HepG2 (cell line): ENCODE measurements at regions not wholly inside any gene's neighbourhood (a gene's known extent, or its start where the extent isn't known, plus 50 kb on each side); places are given as distances from the start of the nearest gene placed in this dataset.

Source experiments
- CHCHD3 ChIP-seq: sonication (generic); formaldehyde crosslinking; IDR thresholded peaks from 2 replicates; pipeline ENCODE4 v1.8.0; 2022; ENCODE audit warnings: mild to moderate bottlenecking, missing genetic modification reagents, moderate library complexity
- EHMT2 ChIP-seq: fragments of 200-600 bp; sonication (generic); IDR thresholded peaks from 2 replicates; pipeline ENCODE4 v1.7.0; 2017; ENCODE audit warnings: antibody characterized with exemption, low read depth, low read length, borderline replicate concordance
- GABPA ChIP-seq, 2 experiments: IDR thresholded peaks; 2 replicates each; pipeline ENCODE4 v1.6.1; 2011 to 2016; ENCODE audit warnings: low read depth in 2 of 2, low read length in 1 of 2, missing biosample characterization in 1 of 2, missing genetic modification characterization in 1 of 2
- GATAD1 ChIP-seq: IDR thresholded peaks from 2 replicates; pipeline ENCODE4 v1.6.1; 2016; ENCODE audit warnings: missing genetic modification reagents, missing compliant biosample characterization
- GFI1 ChIP-seq: sonication (generic); formaldehyde crosslinking; IDR thresholded peaks from 2 replicates; pipeline ENCODE4 v1.5.0; 2020; ENCODE audit warnings: missing genetic modification reagents, mild to moderate bottlenecking, borderline replicate concordance
- IRF2 ChIP-seq: IDR thresholded peaks from 2 replicates; pipeline ENCODE4 v1.6.1; 2018; ENCODE audit warnings: missing genetic modification reagents, missing compliant biosample characterization
- KDM5B ChIP-seq: sonication (generic); formaldehyde crosslinking; IDR thresholded peaks from 2 replicates; pipeline ENCODE4 v1.4.0; 2020; ENCODE audit warnings: missing genetic modification reagents, mild to moderate bottlenecking, borderline replicate concordance
- MAFK ChIP-seq, 2 experiments: IDR thresholded peaks in 1 of 2; conservative IDR thresholded peaks in 1 of 2; 2 replicates each; pipeline ENCODE4 v1.6.1; 2011; ENCODE audit warnings: improper control_type of control experiment in 2 of 2, low read length in 2 of 2
- PPARG ChIP-seq: conservative IDR thresholded peaks from 2 replicates; pipeline ENCODE4 v1.6.1; 2016; ENCODE audit warnings: missing biosample characterization, missing genetic modification reagents
- RARG ChIP-seq: sonication (generic); formaldehyde crosslinking; IDR thresholded peaks from 2 replicates; pipeline ENCODE4 v1.4.0; 2020; ENCODE audit warnings: low read depth, mild to moderate bottlenecking, missing genetic modification reagents
- RCOR2 ChIP-seq: IDR thresholded peaks from 2 replicates; pipeline ENCODE4 v1.6.1; 2016; ENCODE audit warnings: missing biosample characterization, missing genetic modification reagents
- REPIN1 ChIP-seq: sonication (generic); formaldehyde crosslinking; IDR thresholded peaks from 2 replicates; pipeline ENCODE4 v1.8.0; 2022; ENCODE audit warnings: missing genetic modification reagents, low read depth, mild to moderate bottlenecking, borderline replicate concordance
- TAF1 ChIP-seq: sonication (generic); formaldehyde crosslinking; IDR thresholded peaks from 2 replicates; pipeline ENCODE4 v1.4.0; 2020; ENCODE audit warnings: missing genetic modification reagents
- TBL1XR1 ChIP-seq: fragments of 150-350 bp; IDR thresholded peaks from 2 replicates; pipeline ENCODE4 v1.6.1; 2014; ENCODE audit warnings: borderline replicate concordance, low read length; ENCODE audit not compliant: partially characterized antibody
- TBX3 ChIP-seq: fragments of 450-650 bp; IDR thresholded peaks from 2 replicates; pipeline ENCODE4 v1.6.1; 2017; ENCODE audit warnings: antibody characterized with exemption, mild to moderate bottlenecking, inconsistent platforms, borderline replicate concordance
- YEATS4 ChIP-seq: sonication (generic); formaldehyde crosslinking; IDR thresholded peaks from 2 replicates; pipeline ENCODE4 v1.4.0; 2020; ENCODE audit warnings: missing genetic modification reagents, borderline replicate concordance
- ZNF562 ChIP-seq: sonication (generic); formaldehyde crosslinking; IDR thresholded peaks from 2 replicates; pipeline ENCODE4 v1.8.0; 2022; ENCODE audit warnings: missing genetic modification reagents, borderline replicate concordance
- ZNF614 ChIP-seq: IDR thresholded peaks from 2 replicates; pipeline ENCODE4 v1.6.1; 2018; ENCODE audit warnings: missing biosample characterization, missing genetic modification reagents, inconsistent platforms, borderline replicate concordance
- ZNF747 ChIP-seq: sonication (generic); formaldehyde crosslinking; IDR thresholded peaks from 2 replicates; pipeline ENCODE4 v1.8.1; 2023; ENCODE audit warnings: missing genetic modification reagents, mild to moderate bottlenecking, borderline replicate concordance
- TF ChIP-seq, protein P1 (sequence below): sonication (generic); formaldehyde crosslinking; IDR thresholded peaks from 2 replicates; pipeline ENCODE4 v1.8.0; 2022; ENCODE audit warnings: missing genetic modification reagents, low read depth, mild to moderate bottlenecking, borderline replicate concordance
- TF ChIP-seq, protein P2 (sequence below): sonication (generic); formaldehyde crosslinking; IDR thresholded peaks from 2 replicates; pipeline ENCODE4 v1.8.1; 2023; ENCODE audit warnings: missing genetic modification reagents, inconsistent platforms, borderline replicate concordance
- TF ChIP-seq, protein P3 (sequence below): sonication (generic); formaldehyde crosslinking; IDR thresholded peaks from 2 replicates; pipeline ENCODE4 v1.4.0; 2020; ENCODE audit warnings: mild to moderate bottlenecking, missing genetic modification reagents, borderline replicate concordance

DNA sequence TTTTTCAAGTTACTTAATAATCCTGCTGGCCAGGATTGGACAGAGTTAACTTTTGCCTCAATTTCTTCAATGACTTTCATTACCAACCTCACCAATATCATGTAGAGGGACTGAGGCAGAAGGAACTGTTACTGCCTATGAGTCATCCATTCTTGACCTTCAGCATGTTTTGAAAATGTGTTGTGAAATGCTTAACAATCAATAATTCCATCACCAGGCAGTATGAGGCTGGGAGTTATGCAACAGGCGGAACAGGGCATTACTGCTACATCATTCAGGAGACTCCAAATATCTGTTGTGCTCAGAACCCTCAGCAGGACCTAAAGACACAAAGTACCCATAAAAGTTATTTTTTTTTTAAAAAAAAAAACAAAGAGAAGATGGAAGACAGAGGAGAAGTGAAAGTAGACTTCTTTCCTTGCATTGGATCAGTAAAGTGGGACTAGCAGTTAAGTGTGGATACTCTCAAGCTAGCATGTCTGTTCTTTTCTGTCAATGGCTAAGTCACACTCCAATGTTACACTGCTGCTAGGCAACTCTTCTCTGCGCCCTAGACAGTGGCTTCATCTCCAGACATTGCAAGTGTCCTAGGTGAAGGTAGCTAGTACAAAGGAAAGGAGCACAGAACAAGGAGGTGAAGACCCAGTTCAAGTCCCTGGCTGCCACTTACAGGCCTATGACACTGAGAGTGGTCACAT, 184.9 kb upstream of the LPP start (continued):
- TF ChIP-seq EHMT2 (no peak), ZNF562 (CRISPR knock-in tag) (no peak), TBX3 (peak; percentile 39; the same call in 1 of the 2 replicates), REPIN1 (CRISPR knock-in tag) (peak; percentile 46; the same call in 1 of the 2 replicates), TBL1XR1 (peak; percentile 29), TAF1 (CRISPR knock-in tag) (no peak), IRF2 (peak; percentile 75), ZNF747 (no peak), KDM5B (CRISPR knock-in tag) (no peak), RCOR2 (peak; percentile 95), CHCHD3 (CRISPR knock-in tag) (no peak), GATAD1 (CRISPR knock-in tag) (peak; percentile 53; the same call in 1 of the 2 replicates), PPARG (CRISPR knock-in tag) (peak; percentile 88), GFI1 (CRISPR knock-in tag) (peak; percentile 39; the same call in 1 of the 2 replicates), YEATS4 (no peak), GABPA (IDR thresholded peaks at IDR 0.05; ENCODE audit: low read depth, low read length) (no peak), GABPA (CRISPR knock-in tag; IDR thresholded peaks at IDR 0.05; ENCODE audit: low read depth) (peak; percentile 13; the same call in 1 of the 2 replicates), RARG (0 out of 2 replicates have a peak, but pooled peaks have one; percentile 34), ZNF614 (CRISPR knock-in tag) (peak; percentile 60; the same call in 1 of the 2 replicates), MAFK (conservative IDR thresholded peaks at IDR 0.05 in 1 of 2, IDR thresholded peaks at IDR 0.05 in 1 of 2; ENCODE audit: low read length in 2 of 2) (peak; percentile 35 to 56; a peak in 2 of 4 replicates)
- TF ChIP-seq, protein P1, sequence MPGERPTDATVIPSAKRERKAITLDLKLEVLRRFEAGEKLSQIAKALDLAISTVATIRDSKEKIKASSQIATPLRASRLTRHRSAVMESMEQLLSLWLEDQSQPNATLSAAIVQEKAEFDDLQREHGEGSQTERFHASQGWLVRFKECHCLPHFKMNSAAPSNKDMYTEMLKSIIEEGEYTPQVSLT (CRISPR knock-in tag), result no peak
- TF ChIP-seq, protein P2, sequence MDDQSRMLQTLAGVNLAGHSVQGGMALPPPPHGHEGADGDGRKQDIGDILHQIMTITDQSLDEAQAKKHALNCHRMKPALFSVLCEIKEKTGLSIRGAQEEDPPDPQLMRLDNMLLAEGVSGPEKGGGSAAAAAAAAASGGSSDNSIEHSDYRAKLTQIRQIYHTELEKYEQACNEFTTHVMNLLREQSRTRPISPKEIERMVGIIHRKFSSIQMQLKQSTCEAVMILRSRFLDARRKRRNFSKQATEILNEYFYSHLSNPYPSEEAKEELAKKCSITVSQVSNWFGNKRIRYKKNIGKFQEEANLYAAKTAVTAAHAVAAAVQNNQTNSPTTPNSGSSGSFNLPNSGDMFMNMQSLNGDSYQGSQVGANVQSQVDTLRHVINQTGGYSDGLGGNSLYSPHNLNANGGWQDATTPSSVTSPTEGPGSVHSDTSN, result no peak
- TF ChIP-seq, protein P3, sequence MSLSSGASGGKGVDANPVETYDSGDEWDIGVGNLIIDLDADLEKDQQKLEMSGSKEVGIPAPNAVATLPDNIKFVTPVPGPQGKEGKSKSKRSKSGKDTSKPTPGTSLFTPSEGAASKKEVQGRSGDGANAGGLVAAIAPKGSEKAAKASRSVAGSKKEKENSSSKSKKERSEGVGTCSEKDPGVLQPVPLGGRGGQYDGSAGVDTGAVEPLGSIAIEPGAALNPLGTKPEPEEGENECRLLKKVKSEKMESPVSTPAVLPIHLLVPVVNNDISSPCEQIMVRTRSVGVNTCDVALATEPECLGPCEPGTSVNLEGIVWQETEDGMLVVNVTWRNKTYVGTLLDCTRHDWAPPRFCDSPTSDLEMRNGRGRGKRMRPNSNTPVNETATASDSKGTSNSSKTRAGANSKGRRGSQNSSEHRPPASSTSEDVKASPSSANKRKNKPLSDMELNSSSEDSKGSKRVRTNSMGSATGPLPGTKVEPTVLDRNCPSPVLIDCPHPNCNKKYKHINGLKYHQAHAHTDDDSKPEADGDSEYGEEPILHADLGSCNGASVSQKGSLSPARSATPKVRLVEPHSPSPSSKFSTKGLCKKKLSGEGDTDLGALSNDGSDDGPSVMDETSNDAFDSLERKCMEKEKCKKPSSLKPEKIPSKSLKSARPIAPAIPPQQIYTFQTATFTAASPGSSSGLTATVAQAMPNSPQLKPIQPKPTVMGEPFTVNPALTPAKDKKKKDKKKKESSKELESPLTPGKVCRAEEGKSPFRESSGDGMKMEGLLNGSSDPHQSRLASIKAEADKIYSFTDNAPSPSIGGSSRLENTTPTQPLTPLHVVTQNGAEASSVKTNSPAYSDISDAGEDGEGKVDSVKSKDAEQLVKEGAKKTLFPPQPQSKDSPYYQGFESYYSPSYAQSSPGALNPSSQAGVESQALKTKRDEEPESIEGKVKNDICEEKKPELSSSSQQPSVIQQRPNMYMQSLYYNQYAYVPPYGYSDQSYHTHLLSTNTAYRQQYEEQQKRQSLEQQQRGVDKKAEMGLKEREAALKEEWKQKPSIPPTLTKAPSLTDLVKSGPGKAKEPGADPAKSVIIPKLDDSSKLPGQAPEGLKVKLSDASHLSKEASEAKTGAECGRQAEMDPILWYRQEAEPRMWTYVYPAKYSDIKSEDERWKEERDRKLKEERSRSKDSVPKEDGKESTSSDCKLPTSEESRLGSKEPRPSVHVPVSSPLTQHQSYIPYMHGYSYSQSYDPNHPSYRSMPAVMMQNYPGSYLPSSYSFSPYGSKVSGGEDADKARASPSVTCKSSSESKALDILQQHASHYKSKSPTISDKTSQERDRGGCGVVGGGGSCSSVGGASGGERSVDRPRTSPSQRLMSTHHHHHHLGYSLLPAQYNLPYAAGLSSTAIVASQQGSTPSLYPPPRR (CRISPR knock-in tag), result peak; percentile 82
